ENCODE measurements at regions not wholly inside any gene's neighbourhood (a gene's known extent, or its start where the extent isn't known, plus 50 kb on each side); places are given as distances from the start of the nearest gene placed in this dataset.

DNA sequence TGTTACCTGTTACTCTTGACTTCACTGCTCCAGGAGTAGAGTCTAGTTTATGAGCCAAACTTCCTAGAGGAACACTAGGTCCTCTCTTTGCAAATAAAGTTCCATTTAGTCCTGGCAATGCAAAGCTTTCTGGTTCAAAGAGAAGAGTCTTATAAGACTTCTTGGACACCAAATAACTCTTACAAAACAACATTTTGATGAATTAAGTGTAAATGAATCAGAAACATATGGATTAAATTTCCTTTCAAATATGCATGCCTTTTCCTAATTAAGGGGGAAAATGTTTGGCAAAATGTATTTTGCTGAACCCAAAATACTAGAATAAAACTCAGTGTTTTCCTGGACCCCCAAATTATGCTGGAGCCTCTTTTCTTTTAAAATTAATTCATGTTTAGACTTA lies 388.0 kb downstream of the FGF10 start:
- H3T11ph ChIP-seq (ENCODE audit: low read length) = no peak overlapping the region
- H2AK5ac ChIP-seq (ENCODE audit: insufficient read length, low read length) = no peak overlapping the region
- no peak overlapping the region for H3K4me2 ChIP-seq (ENCODE audit: insufficient read depth, insufficient read length, low read length)
- H3K27me3 ChIP-seq (ENCODE audit: insufficient read depth, low read length) = no peaks in the 10 kb centered on the region
- no peaks in the 10 kb centered on the region for H3K23me2 ChIP-seq (ENCODE audit: insufficient read length, low read depth, low read length, poor library complexity, severe bottlenecking)
- no peaks in the 10 kb centered on the region for H3K79me1 ChIP-seq (ENCODE audit: insufficient read depth, low read depth, low read length, poor library complexity, severe bottlenecking)
- no peak overlapping the region for H3K23ac ChIP-seq (ENCODE audit: insufficient read length, low read depth, low read length)
- no peak overlapping the region for H2BK120ac ChIP-seq (ENCODE audit: low read depth, low read length, poor library complexity, severe bottlenecking)
- H2BK20ac ChIP-seq (ENCODE audit: low read depth, low read length, poor library complexity, severe bottlenecking) = no peak overlapping the region
- no peaks in the 10 kb centered on the region for H3K27me3 Mint-ChIP-seq (ENCODE audit: low read depth)
- no peak for DNase-seq
- H2BK12ac ChIP-seq (ENCODE audit: insufficient read length, low read depth, low read length) = no peak overlapping the region
- H4K8ac ChIP-seq (replicated peaks; ENCODE audit: insufficient read length, low read depth, low read length) = no peak overlapping the region
- no peak overlapping the region for H3K4ac ChIP-seq (ENCODE audit: low read depth, low read length)
- H2BK5ac ChIP-seq (ENCODE audit: insufficient read length, low read length) = no peak overlapping the region
- H3K4me3 Mint-ChIP-seq = no peak overlapping the region
- no peak overlapping the region for H3K27ac Mint-ChIP-seq
- no peak overlapping the region for H3K9ac ChIP-seq (ENCODE audit: extremely low read depth, insufficient read length, low read length)
- no peaks in the 10 kb centered on the region for H3K79me2 ChIP-seq (ENCODE audit: insufficient read depth, low read length)
- peaks cover 13% of the 10 kb centered on the region in 2 experiments for H3K4me1 Mint-ChIP-seq
- H3K14ac ChIP-seq (ENCODE audit: insufficient read depth, low read length) = no peak overlapping the region
- no peaks in the 10 kb centered on the region for H3K4me1 ChIP-seq (ENCODE audit: insufficient read depth, low read length)
- no peak overlapping the region for H3K56ac ChIP-seq (ENCODE audit: insufficient read length, low read depth, low read length)
- no peak overlapping the region for H3K18ac ChIP-seq (ENCODE audit: insufficient read length, low read depth, low read length)
- no peak overlapping the region for H2BK15ac ChIP-seq (ENCODE audit: low read depth, low read length)
- no peaks in the 10 kb centered on the region for H3K9me3 ChIP-seq (ENCODE audit: control insufficient read depth, low read depth, low read length)
- no peaks in the 10 kb centered on the region; a peak in 1 of 7 replicates for H3K36me3 Mint-ChIP-seq (ENCODE audit: insufficient read depth in 1 of 3, low read depth in 3 of 3)
- H4K91ac ChIP-seq (ENCODE audit: insufficient read length, low read depth, low read length) = no peak overlapping the region
- H4K20me1 ChIP-seq (ENCODE audit: control insufficient read depth, insufficient read depth, insufficient read length) = no peaks in the 10 kb centered on the region
- H3K27ac ChIP-seq (ENCODE audit: insufficient read length, low read depth, low read length) = no peak overlapping the region
- no peak overlapping the region for H4K5ac ChIP-seq (ENCODE audit: insufficient read length, low read depth, low read length)
- TF ChIP-seq, protein P1, sequence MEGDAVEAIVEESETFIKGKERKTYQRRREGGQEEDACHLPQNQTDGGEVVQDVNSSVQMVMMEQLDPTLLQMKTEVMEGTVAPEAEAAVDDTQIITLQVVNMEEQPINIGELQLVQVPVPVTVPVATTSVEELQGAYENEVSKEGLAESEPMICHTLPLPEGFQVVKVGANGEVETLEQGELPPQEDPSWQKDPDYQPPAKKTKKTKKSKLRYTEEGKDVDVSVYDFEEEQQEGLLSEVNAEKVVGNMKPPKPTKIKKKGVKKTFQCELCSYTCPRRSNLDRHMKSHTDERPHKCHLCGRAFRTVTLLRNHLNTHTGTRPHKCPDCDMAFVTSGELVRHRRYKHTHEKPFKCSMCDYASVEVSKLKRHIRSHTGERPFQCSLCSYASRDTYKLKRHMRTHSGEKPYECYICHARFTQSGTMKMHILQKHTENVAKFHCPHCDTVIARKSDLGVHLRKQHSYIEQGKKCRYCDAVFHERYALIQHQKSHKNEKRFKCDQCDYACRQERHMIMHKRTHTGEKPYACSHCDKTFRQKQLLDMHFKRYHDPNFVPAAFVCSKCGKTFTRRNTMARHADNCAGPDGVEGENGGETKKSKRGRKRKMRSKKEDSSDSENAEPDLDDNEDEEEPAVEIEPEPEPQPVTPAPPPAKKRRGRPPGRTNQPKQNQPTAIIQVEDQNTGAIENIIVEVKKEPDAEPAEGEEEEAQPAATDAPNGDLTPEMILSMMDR (conservative IDR thresholded peaks at IDR 0.05) = no peak
- H2AFZ ChIP-seq (ENCODE audit: low read length) = no peak overlapping the region
- H3K9me3 Mint-ChIP-seq = peaks cover 2 to 3% of the 10 kb centered on the region in 2 experiments; a peak in 3 of 5 replicates

Measured in H9 (cell line).